ENCODE measurements at regions not wholly inside any gene's neighbourhood (a gene's known extent, or its start where the extent isn't known, plus 50 kb on each side); places are given as distances from the start of the nearest gene placed in this dataset.

GRCh38 chr7:49172639-49173038 is 248.3 kb downstream of the CDC14C start:
- TF ChIP-seq CTCF (conservative IDR thresholded peaks at IDR 0.05; ENCODE audit: low read length) (no peak), EZH2phosphoT487 (IDR thresholded peaks at IDR 0.05; ENCODE audit: borderline replicate concordance) (no peak)

Data from Loucy (cell line).